GM12891 (cell line): ENCODE measurements at regions not wholly inside any gene's neighbourhood (a gene's known extent, or its start where the extent isn't known, plus 50 kb on each side); places are given as distances from the start of the nearest gene placed in this dataset.

Experiments
- POLR2A ChIP-seq: IDR thresholded peaks from 2 replicates; pipeline ENCODE4 v1.6.1; 2011; ENCODE audit warnings: low read depth, low read length, control low read depth
- SPI1 ChIP-seq: IDR thresholded peaks from 2 replicates; pipeline ENCODE4 v1.6.1; 2011; ENCODE audit warnings: low read depth, low read length, control low read depth

GRCh38 chr5:29161399-29162291, 2031.8 kb upstream of the CDH6 start:
- no peak for TF ChIP-seq POLR2A
- TF ChIP-seq SPI1, result no peak
